ENCODE measurements at regions not wholly inside any gene's neighbourhood (a gene's known extent, or its start where the extent isn't known, plus 50 kb on each side); places are given as distances from the start of the nearest gene placed in this dataset.

DNA sequence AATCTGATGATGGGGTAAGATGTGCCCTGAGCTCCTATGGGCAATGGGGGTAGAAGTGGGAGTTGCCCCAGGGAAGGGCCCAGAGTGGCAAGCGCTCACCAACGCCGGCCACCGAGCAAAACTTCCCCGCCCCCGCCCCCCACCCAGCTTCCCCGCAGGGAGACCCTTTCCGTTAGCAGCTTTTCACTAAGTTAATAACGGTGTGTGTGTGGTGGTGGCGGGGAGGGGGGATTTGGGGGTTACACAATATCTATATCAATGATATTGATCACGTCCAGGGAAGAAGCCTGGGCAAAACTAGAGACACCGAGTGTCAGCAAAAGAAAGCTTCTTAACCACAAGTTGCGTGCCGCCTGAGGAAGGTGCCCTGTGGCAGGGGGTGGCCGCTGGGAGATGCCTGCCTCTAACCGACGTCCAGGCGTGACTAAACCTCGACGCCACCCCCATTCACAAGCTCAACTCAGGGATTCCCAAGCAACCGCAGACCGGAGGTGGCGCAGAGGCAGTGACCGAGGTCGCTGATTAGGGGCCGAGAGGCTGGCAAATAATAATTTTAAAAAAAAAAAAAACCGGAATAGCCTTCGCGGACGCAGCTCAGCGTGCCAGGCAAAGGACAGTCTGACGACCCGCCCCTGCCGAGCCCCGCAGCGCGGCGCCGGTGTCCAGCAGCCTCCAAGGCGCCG, 222.6 kb downstream of the MEF2C start:
- BruUV-seq (replicated peaks): no TSS peak
- Histone ChIP-seq H3K4me3 (replicated peaks in 1 of 3; ENCODE audit: insufficient read depth in 1 of 3, low read depth in 2 of 3, low read length in 3 of 3) (no peak overlapping the region), H3K36me3 (replicated peaks in 1 of 2; ENCODE audit: control insufficient read depth in 1 of 2, insufficient read depth in 2 of 2, low read length in 2 of 2) (no peaks in the 10 kb centered on the region), H3K4me1 (ENCODE audit: insufficient read depth, low read length) (no peaks in the 10 kb centered on the region), H4K20me1 (ENCODE audit: insufficient read depth, low read length) (no peaks in the 10 kb centered on the region), H3K9ac (ENCODE audit: insufficient read depth, low read depth, low read length) (no peak overlapping the region), H3K27me3 (ENCODE audit: control insufficient read depth in 1 of 2, insufficient read depth in 2 of 2, low read length in 2 of 2) (peaks cover 0 to 4% of the 10 kb centered on the region in 2 experiments; a peak in 1 of 5 replicates), H2AFZ (ENCODE audit: low read length) (no peak overlapping the region), H3K79me2 (ENCODE audit: insufficient read depth, low read length) (no peaks in the 10 kb centered on the region), H3K4me2 (ENCODE audit: low read depth, low read length) (no peak overlapping the region), H3K27ac (ENCODE audit: extremely low read length, insufficient read depth, low read length) (no peak overlapping the region), H3K9me3 (ENCODE audit: low read length) (no peaks in the 10 kb centered on the region)
- CTCF ChIA-PET (ENCODE audit: low intra/inter-chr PET ratio, low total read pairs): no interaction called here
- ATAC-seq (no peak), DNase-seq (ENCODE audit: low spot score) (no peak), FAIRE-seq (no peak)
- TF ChIP-seq KDM4B (CRISPR knock-in tag; IDR thresholded peaks at IDR 0.05): no peak
- no peak for TF ChIP-seq SMARCE1 (IDR thresholded peaks at IDR 0.05; ENCODE audit: borderline replicate concordance)
- TF ChIP-seq ZNF790 (CRISPR knock-in tag; IDR thresholded peaks at IDR 0.05; ENCODE audit: borderline replicate concordance): no peak
- TF ChIP-seq, protein P1, sequence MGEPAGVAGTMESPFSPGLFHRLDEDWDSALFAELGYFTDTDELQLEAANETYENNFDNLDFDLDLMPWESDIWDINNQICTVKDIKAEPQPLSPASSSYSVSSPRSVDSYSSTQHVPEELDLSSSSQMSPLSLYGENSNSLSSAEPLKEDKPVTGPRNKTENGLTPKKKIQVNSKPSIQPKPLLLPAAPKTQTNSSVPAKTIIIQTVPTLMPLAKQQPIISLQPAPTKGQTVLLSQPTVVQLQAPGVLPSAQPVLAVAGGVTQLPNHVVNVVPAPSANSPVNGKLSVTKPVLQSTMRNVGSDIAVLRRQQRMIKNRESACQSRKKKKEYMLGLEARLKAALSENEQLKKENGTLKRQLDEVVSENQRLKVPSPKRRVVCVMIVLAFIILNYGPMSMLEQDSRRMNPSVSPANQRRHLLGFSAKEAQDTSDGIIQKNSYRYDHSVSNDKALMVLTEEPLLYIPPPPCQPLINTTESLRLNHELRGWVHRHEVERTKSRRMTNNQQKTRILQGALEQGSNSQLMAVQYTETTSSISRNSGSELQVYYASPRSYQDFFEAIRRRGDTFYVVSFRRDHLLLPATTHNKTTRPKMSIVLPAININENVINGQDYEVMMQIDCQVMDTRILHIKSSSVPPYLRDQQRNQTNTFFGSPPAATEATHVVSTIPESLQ (CRISPR knock-in tag; conservative IDR thresholded peaks at IDR 0.05): no peak
- no peak for TF ChIP-seq HCFC1 (IDR thresholded peaks at IDR 0.05; ENCODE audit: low read depth, low read length)
- TF ChIP-seq, protein P2, sequence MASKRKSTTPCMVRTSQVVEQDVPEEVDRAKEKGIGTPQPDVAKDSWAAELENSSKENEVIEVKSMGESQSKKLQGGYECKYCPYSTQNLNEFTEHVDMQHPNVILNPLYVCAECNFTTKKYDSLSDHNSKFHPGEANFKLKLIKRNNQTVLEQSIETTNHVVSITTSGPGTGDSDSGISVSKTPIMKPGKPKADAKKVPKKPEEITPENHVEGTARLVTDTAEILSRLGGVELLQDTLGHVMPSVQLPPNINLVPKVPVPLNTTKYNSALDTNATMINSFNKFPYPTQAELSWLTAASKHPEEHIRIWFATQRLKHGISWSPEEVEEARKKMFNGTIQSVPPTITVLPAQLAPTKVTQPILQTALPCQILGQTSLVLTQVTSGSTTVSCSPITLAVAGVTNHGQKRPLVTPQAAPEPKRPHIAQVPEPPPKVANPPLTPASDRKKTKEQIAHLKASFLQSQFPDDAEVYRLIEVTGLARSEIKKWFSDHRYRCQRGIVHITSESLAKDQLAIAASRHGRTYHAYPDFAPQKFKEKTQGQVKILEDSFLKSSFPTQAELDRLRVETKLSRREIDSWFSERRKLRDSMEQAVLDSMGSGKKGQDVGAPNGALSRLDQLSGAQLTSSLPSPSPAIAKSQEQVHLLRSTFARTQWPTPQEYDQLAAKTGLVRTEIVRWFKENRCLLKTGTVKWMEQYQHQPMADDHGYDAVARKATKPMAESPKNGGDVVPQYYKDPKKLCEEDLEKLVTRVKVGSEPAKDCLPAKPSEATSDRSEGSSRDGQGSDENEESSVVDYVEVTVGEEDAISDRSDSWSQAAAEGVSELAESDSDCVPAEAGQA (IDR thresholded peaks at IDR 0.05; ENCODE audit: low read depth): no peak
- TF ChIP-seq, protein P2 (CRISPR knock-in tag; IDR thresholded peaks at IDR 0.05; ENCODE audit: borderline replicate concordance): no peak
- intact Hi-C loops (cut with micrococcal nuclease; ENCODE audit: unreplicated experiment): no loop called here
- 71% methylated on average over 40 of the region's 41 CpGs for WGBS (ENCODE audit: low lambda C conversion rate)
- POLR2A ChIA-PET: no interaction called here
- in situ Hi-C loops (cut with HindIII; ENCODE audit: extremely low pct_ligation_motif_present, low pct_unique_long_range_greater_than_20kb): no loop called here
